Keratinocyte (primary cell): ENCODE measurements at regions not wholly inside any gene's neighbourhood (a gene's known extent, or its start where the extent isn't known, plus 50 kb on each side); places are given as distances from the start of the nearest gene placed in this dataset.

Experiments
- EZH2 ChIP-seq: IDR thresholded peaks from one replicate; pipeline ENCODE4 v1.6.1; 2012; ENCODE audit warnings: inconsistent platforms, mild to moderate bottlenecking, low read length, moderate library complexity
- TF ChIP-seq, protein P1 (sequence below), 3 experiments: IDR thresholded peaks in 1 of 3; conservative IDR thresholded peaks in 1 of 3; optimal IDR thresholded peaks in 1 of 3; 2 replicates in 2 of 3; 3 replicates in 1 of 3; pipeline versions ENCODE3 to v1.5.1; 2011; ENCODE audit warnings: low read length in 3 of 3, mild to moderate bottlenecking in 3 of 3, moderate library complexity in 2 of 3, control low read depth in 1 of 3, inconsistent platforms in 1 of 3; ENCODE audit not compliant: insufficient read depth in 2 of 3; ENCODE audit errors: extremely low read depth in 1 of 3

DNA sequence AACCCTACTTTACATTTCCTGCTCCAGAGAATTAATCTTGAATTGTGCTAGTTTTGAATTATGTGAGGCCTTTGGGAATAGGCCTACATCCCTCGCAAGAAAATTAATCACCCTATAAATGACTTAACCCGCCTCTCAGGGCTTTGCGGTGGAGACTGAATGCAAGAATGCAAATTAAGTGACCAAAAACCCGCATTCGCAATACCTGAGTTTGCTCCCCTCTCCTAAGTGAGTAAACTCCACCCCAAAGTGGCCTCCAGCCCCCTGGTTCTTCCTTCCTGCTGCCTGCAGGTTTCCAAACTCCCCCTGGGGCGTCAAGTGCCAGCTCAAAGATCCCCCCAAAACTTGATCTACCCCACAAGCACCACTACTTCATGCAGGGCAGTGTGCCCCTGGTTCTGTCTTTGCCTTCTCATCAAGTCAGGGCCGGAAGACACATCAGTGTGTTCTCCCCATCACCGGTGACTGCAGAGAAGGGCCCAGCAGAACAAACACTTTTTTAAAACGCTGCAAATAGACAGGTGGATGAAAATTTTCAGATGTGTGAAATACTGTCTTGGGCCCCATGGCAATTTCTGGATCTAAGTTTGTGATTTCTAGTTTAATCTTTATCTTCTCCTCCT lies 644.7 kb downstream of the VRK1 start:
- TF ChIP-seq EZH2 = no peak
- TF ChIP-seq, protein P1, sequence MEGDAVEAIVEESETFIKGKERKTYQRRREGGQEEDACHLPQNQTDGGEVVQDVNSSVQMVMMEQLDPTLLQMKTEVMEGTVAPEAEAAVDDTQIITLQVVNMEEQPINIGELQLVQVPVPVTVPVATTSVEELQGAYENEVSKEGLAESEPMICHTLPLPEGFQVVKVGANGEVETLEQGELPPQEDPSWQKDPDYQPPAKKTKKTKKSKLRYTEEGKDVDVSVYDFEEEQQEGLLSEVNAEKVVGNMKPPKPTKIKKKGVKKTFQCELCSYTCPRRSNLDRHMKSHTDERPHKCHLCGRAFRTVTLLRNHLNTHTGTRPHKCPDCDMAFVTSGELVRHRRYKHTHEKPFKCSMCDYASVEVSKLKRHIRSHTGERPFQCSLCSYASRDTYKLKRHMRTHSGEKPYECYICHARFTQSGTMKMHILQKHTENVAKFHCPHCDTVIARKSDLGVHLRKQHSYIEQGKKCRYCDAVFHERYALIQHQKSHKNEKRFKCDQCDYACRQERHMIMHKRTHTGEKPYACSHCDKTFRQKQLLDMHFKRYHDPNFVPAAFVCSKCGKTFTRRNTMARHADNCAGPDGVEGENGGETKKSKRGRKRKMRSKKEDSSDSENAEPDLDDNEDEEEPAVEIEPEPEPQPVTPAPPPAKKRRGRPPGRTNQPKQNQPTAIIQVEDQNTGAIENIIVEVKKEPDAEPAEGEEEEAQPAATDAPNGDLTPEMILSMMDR (optimal IDR thresholded peaks at IDR 0.05 in 1 of 3, IDR thresholded peaks at IDR 0.05 in 1 of 3, conservative IDR thresholded peaks at IDR 0.05 in 1 of 3; ENCODE audit: extremely low read depth in 1 of 3, insufficient read depth in 2 of 3, low read length in 3 of 3) = no peak
